ENCODE measurements at regions not wholly inside any gene's neighbourhood (a gene's known extent, or its start where the extent isn't known, plus 50 kb on each side); places are given as distances from the start of the nearest gene placed in this dataset.

DNA sequence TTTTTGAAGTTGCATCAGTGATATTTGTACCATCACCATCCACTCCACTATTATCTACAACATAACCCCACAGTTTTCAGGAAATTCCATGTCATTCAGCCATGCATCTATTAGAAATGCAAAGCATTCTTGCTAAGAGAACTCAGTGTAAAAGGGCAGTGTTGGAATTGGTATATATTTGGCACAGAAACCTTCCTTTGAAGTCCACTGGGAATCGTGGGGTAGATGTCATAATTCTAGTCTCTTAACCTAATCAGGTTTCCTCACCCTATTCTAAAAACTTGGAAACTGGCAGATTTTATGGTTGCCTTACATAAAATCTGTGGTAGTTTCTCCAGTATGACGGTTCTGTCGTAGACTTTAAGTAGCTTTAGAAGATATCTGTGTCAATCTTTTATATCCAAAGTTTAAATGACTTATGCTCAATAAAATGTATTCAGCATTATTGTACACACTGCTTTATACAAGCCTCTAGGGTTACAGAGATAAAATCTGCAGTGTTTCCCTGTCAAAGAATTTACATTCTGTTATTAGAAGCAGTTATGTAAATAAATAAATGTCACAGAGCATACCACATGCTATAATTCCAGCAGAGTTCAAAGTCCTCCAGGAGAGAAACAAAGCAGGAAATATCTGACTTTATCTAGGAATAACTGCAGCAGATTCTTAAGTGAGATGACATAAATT, 704.4 kb upstream of the CELF2 start:
- no peak for DNase-seq
- Histone ChIP-seq H3K4me3 (replicated peaks in 1 of 3) (no peak overlapping the region), H3K27ac (no peak overlapping the region), H3K27me3 (no peaks in the 10 kb centered on the region), H3K9me3 (no peaks in the 10 kb centered on the region), H3K4me1 (no peaks in the 10 kb centered on the region), H3K36me3 (no peaks in the 10 kb centered on the region)
- 68% methylated on average over 3 of the region's 3 CpGs for WGBS, 2 donors
- TF ChIP-seq POLR2A (IDR thresholded peaks at IDR 0.05), result no peak
- intact Hi-C loops (cut with DNase I), result no loop called here

DNA sequence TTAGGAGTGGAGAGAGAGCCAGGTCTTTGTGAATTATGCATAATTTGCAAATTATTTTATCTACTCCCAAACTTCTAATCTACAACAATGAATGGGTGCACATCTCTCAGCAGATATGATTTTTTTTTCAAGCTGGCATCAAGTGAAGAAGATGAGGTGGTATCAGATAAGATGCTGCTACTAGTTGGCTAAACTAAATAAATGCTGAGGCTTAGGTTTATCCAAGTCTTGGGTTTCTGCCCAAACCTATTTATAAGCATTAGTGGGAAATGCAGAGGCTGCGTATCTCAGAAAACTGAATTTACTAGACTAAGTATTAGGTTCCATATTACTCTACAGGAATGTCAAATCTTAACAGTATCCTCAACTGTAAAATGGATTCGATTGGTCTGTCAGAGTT, 703.0 kb upstream of the CELF2 start:
- Histone ChIP-seq H3K4me1 (no peaks in the 10 kb centered on the region), H3K27me3 (no peaks in the 10 kb centered on the region), H3K27ac (no peak overlapping the region), H3K9me3 (no peaks in the 10 kb centered on the region), H3K4me3 (replicated peaks in 1 of 3) (no peak overlapping the region), H3K36me3 (no peaks in the 10 kb centered on the region)
- WGBS, 2 donors, result 95% methylated on average over 2 of the region's 2 CpGs
- no peak for DNase-seq
- TF ChIP-seq POLR2A (IDR thresholded peaks at IDR 0.05), result no peak
- TF ChIP-seq, protein P1, sequence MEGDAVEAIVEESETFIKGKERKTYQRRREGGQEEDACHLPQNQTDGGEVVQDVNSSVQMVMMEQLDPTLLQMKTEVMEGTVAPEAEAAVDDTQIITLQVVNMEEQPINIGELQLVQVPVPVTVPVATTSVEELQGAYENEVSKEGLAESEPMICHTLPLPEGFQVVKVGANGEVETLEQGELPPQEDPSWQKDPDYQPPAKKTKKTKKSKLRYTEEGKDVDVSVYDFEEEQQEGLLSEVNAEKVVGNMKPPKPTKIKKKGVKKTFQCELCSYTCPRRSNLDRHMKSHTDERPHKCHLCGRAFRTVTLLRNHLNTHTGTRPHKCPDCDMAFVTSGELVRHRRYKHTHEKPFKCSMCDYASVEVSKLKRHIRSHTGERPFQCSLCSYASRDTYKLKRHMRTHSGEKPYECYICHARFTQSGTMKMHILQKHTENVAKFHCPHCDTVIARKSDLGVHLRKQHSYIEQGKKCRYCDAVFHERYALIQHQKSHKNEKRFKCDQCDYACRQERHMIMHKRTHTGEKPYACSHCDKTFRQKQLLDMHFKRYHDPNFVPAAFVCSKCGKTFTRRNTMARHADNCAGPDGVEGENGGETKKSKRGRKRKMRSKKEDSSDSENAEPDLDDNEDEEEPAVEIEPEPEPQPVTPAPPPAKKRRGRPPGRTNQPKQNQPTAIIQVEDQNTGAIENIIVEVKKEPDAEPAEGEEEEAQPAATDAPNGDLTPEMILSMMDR (IDR thresholded peaks at IDR 0.05), result no peak
- intact Hi-C loops (cut with DNase I), result no loop called here

DNA sequence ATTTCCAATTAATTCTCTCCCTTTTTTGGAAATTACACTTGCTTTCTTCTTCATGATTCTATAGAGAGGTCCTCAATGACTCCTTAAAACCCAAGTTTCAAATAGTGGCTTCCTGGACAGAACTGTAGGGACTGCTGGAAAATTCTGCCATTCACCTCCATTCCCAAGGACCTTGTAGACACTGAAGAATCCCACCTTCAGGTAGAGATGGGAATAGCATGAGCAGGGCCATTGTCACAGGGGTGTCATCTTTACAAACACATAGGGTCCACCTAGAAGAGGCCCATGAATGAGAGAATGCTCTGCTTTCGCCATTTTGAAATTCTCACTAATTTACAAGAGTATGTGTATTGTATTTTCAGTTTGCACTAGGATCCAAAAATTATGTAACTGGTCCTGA, 701.7 kb upstream of the CELF2 start:
- intact Hi-C loops (cut with DNase I), result no loop called here
- H3K4me1 ChIP-seq, result no peaks in the 10 kb centered on the region
- no peak for TF ChIP-seq POLR2A (IDR thresholded peaks at IDR 0.05)
- TF ChIP-seq, protein P1 (IDR thresholded peaks at IDR 0.05), result no peak
- 78 to 85% methylated on average over 1 of the region's 1 CpG for WGBS, 2 donors
- H3K9me3 ChIP-seq, result no peaks in the 10 kb centered on the region
- no peaks in the 10 kb centered on the region for H3K36me3 ChIP-seq
- H3K27ac ChIP-seq, result no peak overlapping the region
- H3K27me3 ChIP-seq, result no peaks in the 10 kb centered on the region
- H3K4me3 ChIP-seq (replicated peaks in 1 of 3), result no peak overlapping the region
- no peak for DNase-seq

DNA sequence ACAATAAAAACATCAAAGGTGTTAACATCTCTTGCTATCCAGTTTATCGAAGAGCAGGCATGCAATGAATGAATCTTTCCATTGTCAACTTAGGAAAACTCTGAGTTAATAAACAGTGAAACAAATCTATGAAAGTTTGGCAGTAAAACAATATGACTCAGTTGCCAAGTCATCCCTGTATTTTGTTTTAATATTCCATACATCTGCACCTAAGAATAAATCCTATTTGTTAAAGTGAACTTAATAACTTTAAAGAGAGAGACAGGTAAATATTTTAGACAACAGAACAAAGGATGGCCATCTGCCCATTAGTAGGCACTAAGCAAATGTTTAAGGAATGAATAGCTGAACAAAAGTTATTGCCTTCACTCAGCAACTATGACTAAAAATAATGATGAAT, 700.5 kb upstream of the CELF2 start:
- no peak overlapping the region for H3K27ac ChIP-seq
- TF ChIP-seq, protein P1 (IDR thresholded peaks at IDR 0.05), result no peak
- TF ChIP-seq POLR2A (IDR thresholded peaks at IDR 0.05), result no peak
- no peaks in the 10 kb centered on the region for H3K4me1 ChIP-seq
- no peak for DNase-seq
- 92 to 95% methylated on average over 1 of the region's 1 CpG for whole genome bisulfite sequencing, 2 donors
- no peaks in the 10 kb centered on the region for H3K36me3 ChIP-seq
- no peaks in the 10 kb centered on the region for H3K27me3 ChIP-seq
- no peak overlapping the region for H3K4me3 ChIP-seq (replicated peaks in 1 of 3)
- intact Hi-C loops (cut with DNase I), result no loop called here
- H3K9me3 ChIP-seq, result no peaks in the 10 kb centered on the region

DNA sequence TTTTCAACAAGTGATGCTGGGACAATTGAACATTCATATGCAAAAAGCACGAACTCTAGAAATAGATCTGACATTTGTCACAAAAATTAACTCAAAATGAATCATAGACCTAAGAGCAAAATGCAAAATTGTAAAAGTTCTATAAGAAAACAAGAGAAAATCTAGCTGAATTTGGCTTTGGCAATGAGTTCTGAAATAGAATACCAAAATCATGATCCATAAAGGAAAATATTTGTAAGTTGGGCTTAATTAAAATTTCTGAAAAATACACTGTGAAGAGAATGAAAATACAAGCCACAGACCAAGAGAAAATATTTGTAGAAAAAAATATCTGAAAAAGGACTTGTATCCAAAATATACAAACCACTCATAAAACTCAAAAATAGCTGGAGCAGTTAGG, 698.8 kb upstream of the CELF2 start:
- TF ChIP-seq, protein P1 (IDR thresholded peaks at IDR 0.05), result no peak
- no peak for TF ChIP-seq POLR2A (IDR thresholded peaks at IDR 0.05)
- Histone ChIP-seq H3K27me3 (no peaks in the 10 kb centered on the region), H3K36me3 (no peaks in the 10 kb centered on the region), H3K9me3 (no peaks in the 10 kb centered on the region), H3K4me3 (replicated peaks in 1 of 3) (no peak overlapping the region), H3K4me1 (no peaks in the 10 kb centered on the region), H3K27ac (no peak overlapping the region)
- intact Hi-C loops (cut with DNase I), result no loop called here
- no peak for DNase-seq
- 75 to 76% methylated on average over 1 of the region's 1 CpG for WGBS, 2 donors

All from thyroid gland (tissue), 4 donors.